ENCODE measurements at regions not wholly inside any gene's neighbourhood (a gene's known extent, or its start where the extent isn't known, plus 50 kb on each side); places are given as distances from the start of the nearest gene placed in this dataset.
A peak's percentile ranks its signal among the peaks of the same experiment; 100 is the strongest.

- no peak for DNase-seq (ENCODE audit: low spot score)
Observed at GRCh38 chr2:65532326-65532725, 99.9 kb upstream of the SPRED2 start.

- no peak for DNase-seq (ENCODE audit: low spot score)
Observed at GRCh38 chr2:65530547-65531320, 98.3 kb upstream of the SPRED2 start.

- DNase-seq (ENCODE audit: low spot score) = no peak
Observed at GRCh38 chr2:65529419-65529818, 97.0 kb upstream of the SPRED2 start.

GRCh38 chr2:65528241-65528574, 95.8 kb upstream of the SPRED2 start:
- no peak for DNase-seq (ENCODE audit: low spot score)

- DNase-seq (ENCODE audit: low spot score) = peak; percentile 66
Observed at GRCh38 chr2:65527451-65528240, 95.2 kb upstream of the SPRED2 start.

- DNase-seq (ENCODE audit: low spot score) = no peak
Observed at GRCh38 chr2:65525616-65526231, 93.3 kb upstream of the SPRED2 start.

- no peak for DNase-seq (ENCODE audit: low spot score)
Observed at GRCh38 chr2:65522922-65523321, 90.5 kb upstream of the SPRED2 start.

GRCh38 chr2:65518751-65519150, 86.4 kb upstream of the SPRED2 start:
- DNase-seq (ENCODE audit: low spot score) = no peak

- DNase-seq (ENCODE audit: low spot score) = no peak
Observed at GRCh38 chr2:65514555-65515195, 82.3 kb upstream of the SPRED2 start.

GRCh38 chr2:65512783-65513182, 80.4 kb upstream of the SPRED2 start:
- DNase-seq (ENCODE audit: low spot score) = no peak

- no peak for DNase-seq (ENCODE audit: low spot score)
Observed at GRCh38 chr2:65511306-65511705, 78.9 kb upstream of the SPRED2 start.

GRCh38 chr2:65508225-65508624, 75.8 kb upstream of the SPRED2 start:
- DNase-seq (ENCODE audit: low spot score) = no peak

GRCh38 chr2:65507102-65508069, 75.0 kb upstream of the SPRED2 start:
- DNase-seq (ENCODE audit: low spot score) = no peak

GRCh38 chr2:65504814-65505697, 72.7 kb upstream of the SPRED2 start:
- no peak for DNase-seq (ENCODE audit: low spot score)

GRCh38 chr2:65504201-65504600, 71.8 kb upstream of the SPRED2 start:
- no peak for DNase-seq (ENCODE audit: low spot score)

- DNase-seq (ENCODE audit: low spot score) = no peak
Observed at GRCh38 chr2:65503746-65504145, 71.3 kb upstream of the SPRED2 start.

GRCh38 chr2:65501836-65502235, 69.4 kb upstream of the SPRED2 start:
- no peak for DNase-seq (ENCODE audit: low spot score)

- no peak for DNase-seq (ENCODE audit: low spot score)
Observed at GRCh38 chr2:65501074-65501473, 68.7 kb upstream of the SPRED2 start.

GRCh38 chr2:65500310-65501040, 68.1 kb upstream of the SPRED2 start:
- DNase-seq (ENCODE audit: low spot score) = no peak

- DNase-seq (ENCODE audit: low spot score) = no peak
Observed at GRCh38 chr2:65499216-65499615, 66.8 kb upstream of the SPRED2 start.

Measured in HuH-7 (cell line).